HCEC 1CT (cell line): ENCODE measurements at regions not wholly inside any gene's neighbourhood (a gene's known extent, or its start where the extent isn't known, plus 50 kb on each side); places are given as distances from the start of the nearest gene placed in this dataset.
"Not testable (repeated sequence)": the region's sequence is repeated elsewhere in the genome, so short reads cannot be mapped to it uniquely, and the experiment has no call there.

Experiments
- DNase-seq: peaks from one replicate; pipeline ENCODE4 v3.0.0-alpha.2; 2017

DNA sequence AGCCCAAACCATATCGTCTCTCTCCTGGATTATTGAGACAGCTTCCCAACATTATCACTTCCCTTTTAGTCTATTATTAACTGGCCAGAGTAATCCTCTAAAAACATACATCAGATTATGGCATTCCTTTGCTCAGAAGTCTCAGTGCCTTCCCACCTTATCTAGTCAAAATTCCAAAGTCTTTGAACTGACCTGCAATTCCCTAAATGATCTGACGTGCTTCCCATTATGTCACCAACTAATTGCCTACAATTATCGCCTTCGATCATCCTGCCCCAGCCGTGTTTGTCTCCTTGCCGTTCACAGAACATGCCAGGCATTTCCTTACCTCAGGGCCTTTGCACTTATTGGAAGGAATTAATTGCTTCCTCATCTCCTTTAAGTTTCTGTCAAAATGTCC lies 332.4 kb downstream of the IRS1 start:
- DNase-seq, result no peak

- no peak for DNase-seq
These were observed 333.0 kb downstream of the IRS1 start for GRCh38 chr2:226466589-226466988.

GRCh38 chr2:226466124-226466523 lies 333.5 kb downstream of the IRS1 start:
- DNase-seq, result no peak

DNA sequence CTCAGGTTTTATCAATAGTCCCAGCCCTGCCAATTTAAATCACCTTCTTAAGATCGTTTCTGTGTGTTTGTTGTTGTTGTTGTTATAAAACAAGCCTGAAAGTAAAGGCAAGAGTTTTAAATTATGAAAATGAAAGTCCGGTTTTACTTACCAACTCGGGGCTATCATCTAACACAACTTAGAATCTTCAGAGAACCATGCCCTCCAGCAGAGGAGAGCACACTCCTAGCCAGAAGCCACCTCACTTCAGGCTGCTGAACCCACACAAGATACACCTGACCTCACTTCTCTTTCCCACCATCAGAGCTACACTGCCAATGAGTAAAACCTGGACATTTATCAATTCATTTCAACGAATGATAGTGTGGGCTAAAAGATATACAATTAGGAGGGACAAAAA lies 335.2 kb downstream of the IRS1 start:
- no peak for DNase-seq

GRCh38 chr2:226463154-226463553 lies 336.5 kb downstream of the IRS1 start:
- no peak for DNase-seq

GRCh38 chr2:226461981-226462380 lies 337.6 kb downstream of the IRS1 start:
- no peak for DNase-seq

DNA sequence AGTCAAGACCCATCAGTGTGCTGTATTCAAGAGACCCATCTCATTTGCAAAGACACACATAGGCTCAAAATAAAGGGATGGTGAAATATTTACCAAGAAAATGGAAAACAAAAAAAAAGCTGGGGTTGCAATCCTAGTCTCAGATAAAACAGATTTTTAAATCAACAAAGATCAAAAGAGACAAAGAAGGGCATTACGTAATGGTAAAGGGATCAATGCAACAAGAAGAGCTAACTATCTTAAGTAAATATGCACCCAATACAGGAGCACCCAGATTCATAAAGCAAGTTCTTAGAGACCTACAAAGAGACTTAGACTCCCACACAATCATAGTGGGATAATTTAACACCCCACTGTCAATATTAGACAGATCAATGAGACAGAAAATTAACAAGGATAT lies 343.5 kb downstream of the IRS1 start:
- not testable (repeated sequence) for DNase-seq

DNA sequence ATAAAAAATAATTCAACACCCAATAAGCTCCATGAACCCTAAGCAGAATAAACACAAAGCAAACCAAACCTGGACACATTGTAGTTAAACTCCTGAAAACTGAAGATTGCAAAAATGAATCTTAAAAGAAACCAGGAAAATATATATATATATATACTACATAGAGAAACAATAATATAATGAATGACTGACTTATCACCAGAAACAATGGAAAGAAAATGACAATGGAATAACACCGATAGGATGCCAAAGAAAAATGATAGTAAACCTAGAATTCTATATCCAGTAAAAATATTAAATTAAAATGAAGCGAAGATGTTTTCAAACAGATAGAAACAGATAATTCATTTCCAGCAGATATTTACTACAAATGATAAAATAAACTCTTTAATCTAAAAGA lies 346.9 kb downstream of the IRS1 start:
- DNase-seq, result no peak

- DNase-seq, result no peak
These were observed 348.1 kb downstream of the IRS1 start for GRCh38 chr2:226451486-226451885.

- DNase-seq, result peak; percentile 11
These were observed 349.5 kb downstream of the IRS1 start for GRCh38 chr2:226450141-226450540.

DNA sequence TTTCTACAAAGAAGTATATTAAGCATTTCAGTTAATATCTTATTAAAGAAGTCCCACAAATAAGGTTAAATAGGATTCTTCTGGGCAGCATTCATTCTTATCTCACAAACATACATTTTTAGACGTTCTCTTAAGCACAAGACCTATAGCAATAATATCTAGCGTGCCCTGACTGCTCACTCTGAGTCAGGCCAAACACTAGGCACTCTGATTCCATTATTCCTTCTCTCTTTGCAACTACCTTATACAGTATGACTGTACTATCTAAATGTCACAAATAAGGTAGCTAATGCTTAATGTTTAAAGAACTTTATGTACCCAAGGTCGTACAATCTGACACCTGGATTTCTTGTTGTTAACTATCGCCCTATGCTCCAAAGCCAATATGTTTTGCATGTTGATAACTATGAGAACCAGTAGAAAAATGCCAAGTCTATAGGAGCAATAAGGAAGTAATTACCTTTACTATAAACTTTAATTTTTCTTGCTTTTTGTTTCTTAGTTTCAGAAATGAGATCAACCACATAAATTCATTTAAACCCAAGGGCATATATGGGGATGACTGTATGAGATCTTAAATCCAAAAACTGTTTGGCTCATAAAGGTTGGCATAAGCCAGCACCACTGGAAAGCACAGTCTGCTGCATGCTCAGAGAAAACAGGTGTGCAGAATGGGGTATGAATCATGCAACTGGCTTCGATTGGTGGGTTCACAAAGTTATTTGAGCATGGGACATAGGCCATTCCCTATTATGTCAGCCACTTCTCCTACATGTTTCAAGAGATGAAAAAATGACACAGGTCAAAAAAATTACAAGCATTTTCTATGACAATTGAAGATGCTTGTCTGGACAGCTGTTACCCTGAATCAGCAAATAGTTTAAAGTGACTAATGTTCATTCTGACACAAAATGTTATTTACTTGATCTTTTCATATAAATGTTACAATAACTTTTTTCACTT lies 352.0 kb downstream of the IRS1 start:
- peak; percentile 83 for DNase-seq

- DNase-seq, result peak; percentile 92
These were observed 353.1 kb downstream of the IRS1 start for GRCh38 chr2:226446406-226447001.

DNA sequence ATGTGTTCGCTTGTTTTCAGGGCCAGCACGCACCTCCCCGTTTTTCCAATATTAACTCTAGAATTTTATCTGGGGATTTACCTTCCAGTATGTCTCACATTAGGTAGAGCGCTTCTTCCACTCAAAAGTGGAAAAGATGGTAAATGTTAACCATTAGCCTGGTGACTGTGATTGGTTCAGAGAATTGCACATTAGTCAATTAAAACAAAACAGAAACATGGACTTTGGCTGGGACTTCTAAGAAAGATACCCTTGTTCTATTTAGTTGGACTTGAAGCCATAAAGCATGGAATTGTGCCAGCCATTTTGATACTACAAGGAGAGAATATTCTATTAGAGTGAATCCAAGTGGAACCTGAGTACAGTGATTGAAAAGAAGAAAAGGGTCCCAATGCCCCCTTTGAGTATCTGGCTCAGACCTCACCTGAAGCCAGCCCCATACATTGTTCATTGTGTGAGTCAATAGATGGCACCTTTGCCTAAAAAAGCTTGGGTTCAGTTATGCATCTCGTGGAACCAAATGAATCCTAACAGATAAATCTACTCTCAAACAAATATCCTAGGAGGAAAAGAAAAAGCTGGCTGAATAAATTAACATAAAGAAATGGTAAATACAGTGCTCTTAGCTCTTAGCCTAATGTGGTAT lies 354.3 kb downstream of the IRS1 start:
- DNase-seq, result no peak

GRCh38 chr2:226443112-226443511 lies 356.5 kb downstream of the IRS1 start:
- DNase-seq, result no peak

DNA sequence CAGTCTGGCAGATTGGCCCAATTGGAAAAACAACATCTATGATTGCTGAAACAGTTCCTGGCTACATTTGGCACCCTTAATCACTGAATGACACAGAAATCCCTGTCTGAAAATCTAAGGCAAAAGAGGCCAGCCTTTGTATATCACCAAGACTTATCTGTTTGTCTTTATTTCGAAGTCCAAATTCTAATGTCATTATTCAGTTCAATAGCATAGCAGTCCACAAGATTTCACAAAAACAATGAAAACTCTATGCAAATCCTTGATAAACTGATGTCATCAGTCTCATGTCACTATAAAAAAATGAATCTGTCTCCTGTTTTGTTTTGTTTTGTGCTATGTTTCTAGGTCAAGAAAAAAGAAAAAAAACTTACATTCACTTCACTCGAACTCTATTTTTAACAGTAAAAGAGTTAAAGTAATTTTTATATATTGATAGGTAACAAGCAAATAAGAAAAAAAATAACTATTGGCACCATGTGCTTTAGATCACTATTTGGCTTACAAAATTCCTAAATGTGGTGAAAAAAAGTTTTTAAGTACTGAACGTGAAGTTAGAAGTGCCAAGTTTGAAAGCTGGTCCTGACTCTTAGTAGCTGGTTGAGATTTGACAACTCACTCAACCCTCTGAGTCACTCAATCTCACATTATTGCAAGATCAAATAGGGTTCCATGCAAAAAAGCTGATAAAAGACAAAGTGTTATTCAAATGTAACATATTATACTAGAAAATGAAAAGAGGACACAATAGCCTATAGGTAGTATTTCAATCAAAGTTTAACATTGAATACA lies 359.3 kb downstream of the IRS1 start:
- DNase-seq, result peak; percentile 67

GRCh38 chr2:226439337-226439736 lies 360.3 kb downstream of the IRS1 start:
- no peak for DNase-seq

DNA sequence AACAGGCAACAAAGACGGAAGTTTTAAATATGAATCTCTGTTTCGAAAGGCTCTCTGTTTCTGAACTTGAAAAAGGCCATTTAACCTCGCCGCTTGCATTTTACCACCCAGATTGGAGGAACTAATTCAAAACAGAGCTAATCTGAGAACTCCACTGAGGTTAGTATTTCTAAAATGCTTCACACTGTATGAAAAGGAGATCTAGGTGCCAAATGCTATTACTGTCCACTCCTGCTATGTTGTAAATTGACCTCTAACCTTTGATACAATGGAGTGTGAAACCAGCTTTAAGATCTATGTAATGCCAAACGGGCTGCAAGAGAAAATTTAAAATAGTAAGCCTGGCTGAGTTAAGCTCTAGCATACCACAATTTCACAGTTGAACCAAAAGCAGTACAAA lies 364.5 kb downstream of the IRS1 start:
- DNase-seq, result no peak

- DNase-seq, result no peak
These were observed 364.9 kb downstream of the IRS1 start for GRCh38 chr2:226434702-226435101.

GRCh38 chr2:226431288-226431948 lies 368.2 kb downstream of the IRS1 start:
- DNase-seq, result peak; percentile 69

- DNase-seq, result no peak
These were observed 370.1 kb downstream of the IRS1 start for GRCh38 chr2:226429476-226429875.

GRCh38 chr2:226427538-226428307 lies 371.9 kb downstream of the IRS1 start:
- peak; percentile 98 for DNase-seq

GRCh38 chr2:226426292-226426736 lies 373.3 kb downstream of the IRS1 start:
- DNase-seq, result peak; percentile 96
